ENCODE measurements at regions not wholly inside any gene's neighbourhood (a gene's known extent, or its start where the extent isn't known, plus 50 kb on each side); places are given as distances from the start of the nearest gene placed in this dataset.

- TF ChIP-seq NFE2L1 (tag; IDR thresholded peaks at IDR 0.05; ENCODE audit: borderline replicate concordance, low read depth) (no peak), MEF2D (tag; conservative IDR thresholded peaks at IDR 0.05; ENCODE audit: low read depth) (no peak)
Observed at GRCh38 chr14:51167587-51168214, 72.3 kb upstream of the TMX1 start (continued).

- Histone ChIP-seq H3K9me3 (replicated peaks; ENCODE audit: control insufficient read depth, insufficient read depth, low read depth, low read length) (no peaks in the 10 kb centered on the region), H3K4me1 (replicated peaks in 1 of 2; ENCODE audit: control insufficient read depth in 2 of 2, insufficient read depth in 2 of 2, low read length in 2 of 2) (no peaks in the 10 kb centered on the region), H3K27me3 (ENCODE audit: control insufficient read depth in 2 of 2, insufficient read depth in 2 of 2, low read length in 2 of 2) (no peaks in the 10 kb centered on the region), H3K4me2 (ENCODE audit: insufficient read depth, low read length) (no peak overlapping the region), H3K79me2 (ENCODE audit: control insufficient read depth, insufficient read depth, low read length) (no peaks in the 10 kb centered on the region), H3K36me3 (ENCODE audit: control insufficient read depth, insufficient read depth, low read length) (no peaks in the 10 kb centered on the region), H4K20me1 (replicated peaks; ENCODE audit: control insufficient read depth, insufficient read depth, low read length) (no peaks in the 10 kb centered on the region), H3K9me1 (ENCODE audit: control insufficient read depth, insufficient read depth, low read length) (no peaks in the 10 kb centered on the region), H2AFZ (ENCODE audit: low read depth, low read length) (no peak overlapping the region), H3K27ac (ENCODE audit: extremely low read depth, low read depth, low read length) (no peak overlapping the region), H3K4me3 (no peak overlapping the region), H3K9ac (ENCODE audit: insufficient read depth in 1 of 2, low read depth in 2 of 2, low read length in 2 of 2) (no peak overlapping the region)
- ATAC-seq (no peak), FAIRE-seq (no peak), DNase-seq (ENCODE audit: extremely low read depth in 1 of 4, low spot score in 3 of 4) (no peak)
- intact Hi-C loops (cut with micrococcal nuclease): no loop called here
- in situ Hi-C loops (cut with MboI): no loop called here
- WGBS (ENCODE audit: insufficient coverage, low coverage, missing lambda C conversion rate): 0% methylated on average over 2 of the region's 2 CpGs
- BruUV-seq (replicated peaks): no TSS peak
- POLR2A ChIA-PET: no interaction called here
- CTCF ChIA-PET (ENCODE audit: low intra/inter-chr PET ratio): no interaction called here
- TF ChIP-seq ZNF766 (CRISPR knock-in tag; conservative IDR thresholded peaks at IDR 0.05) (no peak), ZNF324 (CRISPR knock-in tag; IDR thresholded peaks at IDR 0.05) (no peak), BCLAF1 (IDR thresholded peaks at IDR 0.05; ENCODE audit: borderline replicate concordance in 1 of 2, control insufficient read depth in 1 of 2, low read depth in 2 of 2, low read length in 1 of 2) (no peak), MLLT1 (IDR thresholded peaks at IDR 0.05) (no peak), ZNF277 (CRISPR knock-in tag; IDR thresholded peaks at IDR 0.05; ENCODE audit: borderline replicate concordance) (no peak), ZBTB34 (CRISPR knock-in tag; IDR thresholded peaks at IDR 0.05) (no peak), ERF (CRISPR knock-in tag; IDR thresholded peaks at IDR 0.05) (no peak), TARDBP (IDR thresholded peaks at IDR 0.05) (no peak), ZFP36 (IDR thresholded peaks at IDR 0.05; ENCODE audit: low read depth, low read length, partially characterized antibody) (no peak), BRD9 (IDR thresholded peaks at IDR 0.05; ENCODE audit: low read depth, partially characterized antibody) (no peak), PRPF4 (IDR thresholded peaks at IDR 0.05; ENCODE audit: insufficient read depth, low read depth, low read length, poor library complexity, severe bottlenecking) (no peak), ZNF408 (CRISPR knock-in tag; IDR thresholded peaks at IDR 0.05; ENCODE audit: low read depth) (no peak)
Observed at GRCh38 chr14:51168215-51168613, 71.8 kb upstream of the TMX1 start.

All from K562 (cell line).